ENCODE measurements at regions not wholly inside any gene's neighbourhood (a gene's known extent, or its start where the extent isn't known, plus 50 kb on each side); places are given as distances from the start of the nearest gene placed in this dataset.
"Not testable (repeated sequence)": the region's sequence is repeated elsewhere in the genome, so short reads cannot be mapped to it uniquely, and the experiment has no call there.

DNA sequence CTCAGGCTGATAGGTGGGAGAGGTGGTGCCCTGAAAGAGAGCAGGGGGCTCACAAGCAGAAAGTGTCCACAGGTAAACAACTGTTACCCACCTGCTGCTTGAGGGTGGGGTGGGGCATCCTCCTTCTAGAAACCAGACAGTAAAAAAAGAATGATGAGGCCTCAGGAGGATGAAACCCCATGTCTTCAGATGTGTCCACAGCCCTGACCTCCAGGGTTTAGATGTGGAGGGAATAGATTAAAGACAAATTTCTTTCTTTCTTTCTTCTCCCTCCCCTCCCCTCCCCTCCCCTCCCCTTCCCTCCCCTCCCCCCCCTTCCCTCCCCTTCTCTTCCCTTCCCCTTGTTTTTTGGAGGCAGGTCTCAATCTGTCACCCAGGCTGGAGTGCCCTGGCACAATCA lies 333.5 kb upstream of the NUPR2 start:
- DNase-seq = no peak

DNA sequence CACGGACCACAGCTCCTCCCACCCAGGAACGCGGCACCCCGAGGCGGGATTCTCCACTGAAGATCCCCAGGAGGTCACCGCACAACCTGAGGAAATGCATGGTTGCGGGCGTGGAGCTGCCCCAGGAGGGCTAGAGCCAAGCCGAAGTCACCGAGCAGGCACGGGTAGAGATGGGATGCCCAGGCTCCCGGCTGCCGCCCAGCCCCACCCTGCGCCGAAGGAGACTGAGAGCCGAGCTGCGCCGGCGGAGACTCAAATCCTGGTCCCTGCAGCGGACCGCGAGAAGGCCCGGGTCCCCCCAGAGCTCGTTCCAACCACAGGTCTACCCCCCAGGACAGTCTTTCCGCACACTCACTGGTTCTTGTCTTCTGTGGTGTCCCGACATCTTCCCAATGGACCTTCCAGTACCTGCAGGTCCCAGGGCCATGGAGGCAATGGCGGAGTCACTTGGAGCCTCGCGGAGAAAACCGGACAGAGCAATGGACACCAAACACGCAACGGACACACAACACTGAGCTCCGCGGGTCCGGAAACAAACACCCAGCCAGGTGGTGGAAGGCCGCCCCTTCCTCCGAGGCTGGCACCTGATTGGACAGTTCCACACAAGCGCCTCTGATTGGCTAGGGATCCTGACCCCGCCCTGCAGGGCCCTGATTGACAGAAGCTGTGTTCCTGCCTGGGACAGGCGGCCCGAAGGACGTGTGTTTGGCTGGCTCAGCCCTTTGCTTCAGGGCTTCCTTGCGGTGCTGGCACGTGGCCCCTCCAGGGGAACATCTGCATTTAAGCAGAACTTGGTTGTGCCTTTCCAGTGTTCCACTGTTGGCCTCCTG lies 331.9 kb upstream of the NUPR2 start:
- no peak for DNase-seq

DNA sequence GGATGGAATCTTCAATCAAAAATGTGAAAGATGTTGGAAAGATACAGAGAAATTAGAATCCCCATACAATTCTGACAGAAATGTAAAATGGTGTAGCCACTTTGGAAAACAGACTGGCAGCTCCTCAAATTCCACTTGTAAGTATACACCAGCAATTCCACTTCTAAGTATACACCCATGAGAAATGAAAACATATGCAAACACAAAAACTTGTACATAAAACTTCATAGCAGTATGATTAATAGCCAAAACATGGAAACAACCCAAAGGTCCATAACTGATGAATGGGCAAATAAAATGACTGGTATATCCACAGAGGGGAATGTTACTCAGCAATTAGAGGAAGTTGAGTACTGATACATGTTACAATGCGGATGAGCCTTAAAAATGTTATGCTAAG lies 304.3 kb upstream of the NUPR2 start:
- DNase-seq = not testable (repeated sequence)

DNA sequence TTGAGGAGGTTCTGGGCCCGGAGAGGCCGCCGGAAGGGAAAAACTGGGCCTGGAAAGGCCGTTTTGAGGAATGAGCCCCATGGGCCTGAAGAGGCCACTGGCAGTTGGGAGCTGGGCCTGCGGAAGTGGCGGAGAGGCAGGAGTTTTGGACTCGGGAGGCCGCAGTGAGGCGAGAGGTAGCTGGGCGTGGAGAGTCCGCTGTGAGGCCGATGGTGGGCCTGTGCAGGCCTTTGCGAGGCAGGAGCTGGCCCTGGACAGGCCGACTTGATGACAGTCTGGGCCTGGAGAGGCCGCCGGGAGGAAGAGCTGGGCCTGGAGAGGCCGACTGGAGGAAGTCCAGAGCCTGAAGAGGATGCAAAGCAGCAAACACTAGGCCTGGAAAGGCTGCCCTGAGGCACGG lies 259.0 kb upstream of the NUPR2 start:
- no peak for DNase-seq

DNA sequence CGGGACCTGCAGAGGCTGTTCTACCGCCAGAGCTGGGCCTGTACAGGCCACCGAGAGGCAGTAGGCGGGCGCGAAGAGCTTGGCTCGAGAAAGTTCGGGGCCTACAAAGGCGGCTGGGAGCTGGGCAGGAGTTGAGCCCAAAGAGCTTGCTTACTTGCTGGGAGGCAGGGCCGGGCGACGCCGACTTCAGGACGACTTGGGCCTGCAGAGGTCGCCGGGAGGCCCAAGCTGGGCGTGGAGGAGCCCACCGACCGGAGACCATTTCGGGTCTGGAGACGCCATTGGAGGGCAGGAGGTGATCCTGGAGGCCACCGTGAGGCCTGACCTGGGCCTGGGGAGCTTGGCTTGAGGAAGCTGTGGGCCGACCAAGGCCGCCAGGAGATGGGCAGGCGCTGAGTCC lies 258.4 kb upstream of the NUPR2 start:
- DNase-seq = not testable (repeated sequence)

DNA sequence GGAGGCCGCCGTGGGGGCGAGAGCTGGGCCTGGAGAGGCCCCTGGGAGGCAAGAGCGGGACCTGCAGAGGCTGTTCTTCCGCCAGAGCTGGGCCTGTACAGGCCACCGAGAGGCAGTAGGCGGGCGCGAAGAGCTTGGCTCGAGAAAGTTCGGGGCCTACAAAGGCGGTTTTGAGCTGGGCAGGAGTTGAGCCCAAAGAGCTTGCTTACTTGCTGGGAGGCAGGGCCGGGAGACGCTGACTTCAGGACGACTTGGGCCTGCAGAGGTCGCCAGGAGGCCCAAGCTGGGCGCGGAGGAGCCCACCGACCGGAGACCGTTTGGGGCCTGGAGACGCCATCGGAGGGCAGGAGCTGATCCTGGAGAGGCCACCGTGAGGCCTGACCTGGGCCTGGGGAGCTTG lies 257.1 kb upstream of the NUPR2 start:
- DNase-seq = peak; percentile 22

DNA sequence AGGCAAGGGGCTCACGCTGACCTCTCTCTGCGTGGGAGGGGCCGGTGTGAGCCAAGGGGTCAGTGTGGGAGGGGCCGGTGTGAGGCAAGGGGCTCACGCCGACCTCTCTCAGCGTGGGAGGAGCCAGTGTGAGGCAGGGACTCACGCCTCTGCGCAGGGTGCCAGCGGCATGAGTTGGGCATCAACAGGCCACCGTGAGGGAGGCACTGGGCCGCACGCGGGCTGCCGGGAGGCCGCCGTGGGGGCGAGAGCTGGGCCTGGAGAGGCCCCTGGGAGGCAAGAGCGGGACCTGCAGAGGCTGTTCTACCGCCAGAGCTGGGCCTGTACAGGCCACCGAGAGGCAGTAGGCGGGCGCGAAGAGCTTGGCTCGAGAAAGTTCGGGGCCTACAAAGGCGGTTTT lies 255.6 kb upstream of the NUPR2 start:
- peak; percentile 17 for DNase-seq

DNA sequence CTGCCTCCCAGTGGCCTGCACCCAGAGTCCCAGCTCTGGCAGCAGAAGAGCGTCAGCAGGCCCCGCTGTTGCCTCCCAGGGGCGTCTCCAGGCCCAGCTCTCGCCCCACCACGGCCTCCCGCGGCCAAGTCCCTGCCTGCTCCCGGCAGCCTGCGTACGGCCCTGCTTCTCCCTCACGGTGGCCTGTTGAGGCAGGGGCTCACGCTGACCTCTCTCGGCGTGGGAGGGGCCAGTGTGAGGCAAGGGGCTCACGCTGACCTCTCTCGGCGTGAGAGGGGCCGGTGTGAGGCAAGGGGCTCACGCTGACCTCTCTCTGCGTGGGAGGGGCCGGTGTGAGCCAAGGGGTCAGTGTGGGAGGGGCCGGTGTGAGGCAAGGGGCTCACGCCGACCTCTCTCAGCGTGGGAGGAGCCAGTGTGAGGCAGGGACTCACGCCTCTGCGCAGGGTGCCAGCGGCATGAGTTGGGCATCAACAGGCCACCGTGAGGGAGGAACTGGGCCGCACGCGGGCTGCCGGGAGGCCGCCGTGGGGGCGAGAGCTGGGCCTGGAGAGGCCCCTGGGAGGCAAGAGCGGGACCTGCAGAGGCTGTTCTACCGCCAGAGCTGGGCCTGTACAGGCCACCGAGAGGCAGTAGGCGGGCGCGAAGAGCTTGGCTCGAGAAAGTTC lies 254.1 kb upstream of the NUPR2 start:
- not testable (repeated sequence) for DNase-seq

DNA sequence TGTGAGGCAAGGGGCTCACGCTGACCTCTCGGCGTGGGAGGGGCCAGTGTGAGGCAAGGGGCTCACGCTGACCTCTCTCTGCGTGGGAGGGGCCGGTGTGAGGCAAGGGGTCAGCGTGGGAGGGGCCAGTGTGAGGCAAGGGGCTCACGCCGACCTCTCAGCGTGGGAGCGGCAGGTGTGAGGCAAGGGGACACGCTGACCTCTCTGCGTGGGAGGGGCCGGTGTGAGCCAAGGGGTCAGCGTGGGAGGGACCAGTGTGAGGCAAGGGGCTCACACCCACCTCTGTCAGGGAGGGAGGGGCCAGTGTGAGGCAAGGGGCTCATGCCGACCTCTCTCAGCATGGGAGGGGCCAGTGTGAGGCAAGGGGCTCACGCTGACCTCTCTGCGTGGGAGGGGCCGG lies 251.7 kb upstream of the NUPR2 start:
- DNase-seq = not testable (repeated sequence)

DNA sequence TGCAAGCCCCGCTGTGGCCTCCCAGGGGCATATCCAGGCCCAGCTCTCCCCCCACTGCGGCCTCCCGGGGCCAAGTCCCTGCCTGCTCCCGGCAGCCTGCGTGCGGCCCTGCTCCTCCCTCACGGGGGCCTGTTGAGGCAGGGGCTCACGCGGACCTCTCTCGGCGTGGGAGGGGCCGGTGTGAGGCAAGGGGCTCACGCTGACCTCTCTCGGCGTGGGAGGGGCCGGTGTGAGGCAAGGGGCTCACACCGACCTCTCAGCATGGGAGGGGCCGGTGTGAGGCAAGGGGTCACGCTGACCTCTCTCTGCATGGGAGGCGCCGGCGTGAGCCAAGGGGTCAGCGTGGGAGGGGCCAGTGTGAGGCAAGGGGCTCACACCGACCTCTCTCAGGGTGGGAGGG lies 251.2 kb upstream of the NUPR2 start:
- DNase-seq = not testable (repeated sequence)

DNA sequence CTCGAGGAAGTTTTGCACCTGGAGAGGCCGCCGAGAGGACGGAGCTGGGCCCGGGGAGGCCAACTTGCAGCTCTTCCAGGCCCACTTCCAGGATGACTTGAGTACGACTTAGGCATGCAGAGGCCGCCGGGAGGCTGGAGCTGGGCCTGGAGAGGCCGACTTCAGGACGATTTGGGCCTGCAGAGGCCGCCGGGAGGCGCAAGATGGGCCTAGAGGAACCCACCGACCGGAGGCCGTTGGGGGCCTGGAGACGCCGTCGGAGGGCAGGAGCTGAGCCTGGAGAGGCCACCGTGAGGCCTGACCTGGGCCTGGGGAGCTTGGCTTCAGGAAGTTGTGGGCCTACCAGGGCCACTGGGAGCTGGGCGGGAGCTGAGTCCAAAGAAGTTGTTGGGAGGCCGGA lies 250.5 kb upstream of the NUPR2 start:
- not testable (repeated sequence) for DNase-seq

DNA sequence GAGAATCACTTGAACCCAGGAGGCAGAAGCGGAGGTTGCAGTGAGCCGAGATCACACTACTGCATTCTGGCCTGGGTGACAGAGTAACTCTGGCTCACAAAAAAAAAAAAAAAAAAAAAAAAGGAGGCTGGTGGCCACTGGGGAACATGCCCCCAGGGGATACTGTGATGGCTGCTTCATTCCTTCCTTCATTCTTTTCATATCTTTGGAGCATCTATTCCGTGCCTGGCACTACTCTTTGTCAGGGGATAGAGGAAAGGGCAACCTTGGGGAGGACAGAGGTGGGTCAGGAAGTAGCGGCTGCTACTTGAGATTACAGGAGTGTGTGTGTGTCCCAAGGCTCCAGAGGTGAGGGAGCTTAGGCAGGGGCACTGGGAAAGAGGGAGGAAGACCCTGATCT lies 236.4 kb upstream of the NUPR2 start:
- DNase-seq = not testable (repeated sequence)

DNA sequence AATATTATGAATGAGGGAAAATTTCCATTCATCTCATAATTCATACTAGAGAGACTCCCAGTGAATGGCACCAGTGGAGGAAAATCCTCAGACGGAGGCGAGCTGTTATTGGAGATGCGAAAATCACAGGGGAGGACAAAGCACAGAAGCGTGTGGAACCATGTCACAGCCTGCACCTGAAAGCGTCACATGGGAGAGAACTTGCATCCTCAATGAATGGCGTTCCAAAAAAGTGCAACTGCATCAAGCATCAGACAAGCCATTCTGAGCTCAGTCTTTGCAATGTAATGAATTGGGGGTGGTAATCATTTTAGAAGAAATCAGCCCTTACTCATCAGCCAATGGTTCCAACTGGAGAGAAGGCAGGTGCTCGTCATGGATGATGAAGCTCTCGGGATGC lies 235.0 kb upstream of the NUPR2 start:
- not testable (repeated sequence) for DNase-seq

DNA sequence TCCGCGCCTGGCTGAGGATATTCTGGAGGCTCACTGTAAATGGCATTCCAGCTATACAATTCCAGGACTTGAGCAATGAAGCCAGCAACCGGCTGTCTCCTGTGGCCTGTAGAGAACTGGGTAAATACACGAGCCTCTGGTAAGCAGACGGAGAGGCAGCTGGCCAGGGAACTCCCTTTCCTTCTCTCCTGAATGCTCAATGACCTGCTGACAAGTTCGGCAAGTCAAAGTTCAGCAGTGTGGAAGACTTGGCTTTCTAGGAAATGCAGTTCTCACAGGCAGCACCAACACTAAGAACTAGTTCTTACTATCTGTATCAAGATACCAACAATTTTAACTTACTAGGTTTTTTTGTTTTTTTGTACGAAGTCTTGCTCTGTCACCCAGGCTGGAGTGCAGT lies 232.1 kb upstream of the NUPR2 start:
- DNase-seq = not testable (repeated sequence)

DNA sequence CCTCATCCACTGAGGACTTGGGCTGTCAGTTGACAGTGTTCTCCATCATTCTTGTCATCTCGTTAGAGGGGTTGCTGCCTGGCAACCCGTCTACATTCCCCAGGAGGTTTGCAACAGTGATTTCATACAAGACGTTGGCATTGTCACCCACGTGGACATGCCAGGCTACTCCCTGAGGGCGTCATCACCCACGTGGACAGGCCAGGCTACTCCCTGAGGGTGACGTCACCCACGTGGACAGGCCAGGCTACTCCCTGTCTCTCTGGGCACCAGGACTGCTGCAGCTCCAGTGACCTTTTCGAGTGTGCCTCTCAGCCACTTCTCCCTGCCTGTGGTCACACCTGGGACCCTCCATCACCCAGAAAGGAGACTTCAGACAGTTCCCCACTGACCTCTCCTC lies 212.1 kb upstream of the NUPR2 start:
- DNase-seq = not testable (repeated sequence)

DNA sequence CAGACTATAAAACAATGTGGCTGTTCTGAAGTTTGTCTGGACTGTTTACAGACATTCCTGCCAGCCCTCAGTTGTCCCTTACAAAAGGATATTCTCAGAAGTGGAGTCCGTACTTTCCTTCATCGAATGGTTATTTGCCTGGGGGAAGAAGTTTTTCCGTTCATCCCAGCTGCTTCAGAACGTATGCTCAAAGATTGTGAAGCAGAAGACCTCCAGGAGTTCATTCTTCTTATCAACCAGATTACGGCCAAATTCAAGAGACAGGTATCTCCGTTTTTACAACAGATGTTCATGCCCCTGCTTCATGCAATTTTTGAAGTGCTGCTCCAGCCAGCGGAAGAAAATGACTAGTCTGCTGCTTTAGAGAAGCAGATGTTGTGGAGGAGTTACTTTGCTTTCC lies 174.3 kb upstream of the NUPR2 start:
- DNase-seq = no peak

DNA sequence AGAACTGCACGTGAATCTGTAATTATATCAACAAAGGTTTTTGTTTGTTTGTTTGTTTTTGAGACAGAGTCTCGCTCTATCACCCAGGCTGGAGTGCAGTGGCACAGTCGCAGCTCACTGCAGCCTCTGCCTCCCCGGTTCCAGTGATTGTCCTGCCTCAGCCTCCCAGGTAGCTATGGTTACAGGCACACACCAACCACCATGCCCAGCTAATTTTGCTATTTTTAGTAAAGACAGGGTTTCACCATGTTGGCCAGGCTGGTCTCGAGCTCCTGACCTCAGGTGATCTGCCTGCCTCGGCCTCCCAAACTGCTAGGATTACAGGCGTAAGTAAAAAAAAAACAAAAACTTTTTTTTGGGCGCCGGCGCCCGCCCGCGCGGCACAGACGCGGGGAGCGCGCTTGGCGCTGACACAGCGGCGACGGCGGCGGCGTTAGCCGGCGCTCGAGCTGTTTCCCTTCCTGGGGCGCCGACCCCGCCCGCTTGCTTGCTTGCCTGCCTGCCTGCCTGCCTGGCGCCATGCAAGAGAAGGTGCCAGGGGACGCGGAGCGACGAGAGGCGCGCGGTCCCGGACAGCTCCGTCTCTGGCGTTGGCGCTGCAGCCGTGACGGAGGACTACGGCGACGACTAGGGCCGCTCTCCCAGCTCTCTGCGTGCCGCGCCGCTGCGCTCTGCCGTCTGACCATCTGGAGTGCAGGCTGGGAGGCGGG lies 171.4 kb upstream of the NUPR2 start:
- peak; percentile 2 for DNase-seq

DNA sequence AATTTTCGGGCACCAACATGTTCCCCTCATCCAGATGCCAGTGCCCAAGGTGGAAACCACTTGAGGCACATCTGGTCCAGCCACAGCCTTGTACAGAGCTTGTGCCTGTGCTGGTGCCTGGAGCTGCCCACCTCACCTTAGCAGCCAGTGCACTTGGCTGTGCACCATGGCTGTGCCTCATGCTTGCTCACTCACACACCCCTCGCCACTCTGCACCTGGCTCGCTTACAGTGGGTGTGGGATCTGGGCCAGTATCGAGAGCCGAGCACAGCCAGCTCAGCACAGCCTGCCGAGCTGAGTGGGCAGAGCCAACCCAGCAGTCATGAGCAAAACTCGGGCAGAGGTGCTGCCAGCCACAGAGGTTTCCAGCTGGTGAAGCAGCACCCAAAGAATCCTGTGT lies 139.9 kb upstream of the NUPR2 start:
- no peak for DNase-seq

DNA sequence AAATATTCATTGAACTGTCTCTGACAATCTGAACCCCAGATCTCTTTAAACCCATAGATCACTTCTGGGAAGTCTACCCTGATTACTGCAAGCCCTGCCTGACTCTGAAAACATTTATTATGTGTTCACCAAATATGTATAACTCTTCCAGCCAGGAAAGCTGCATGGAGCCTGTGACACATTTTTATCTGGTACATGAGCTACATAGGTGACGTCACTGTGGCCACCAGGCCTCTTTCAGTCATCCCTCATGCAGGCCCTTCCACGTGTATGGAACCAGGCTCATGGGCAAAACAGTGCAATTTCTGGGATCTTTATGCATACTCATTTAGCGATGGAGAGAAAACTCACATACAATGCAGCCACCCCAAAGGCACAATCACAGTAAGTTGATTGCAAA lies 133.9 kb upstream of the NUPR2 start:
- DNase-seq = no peak

DNA sequence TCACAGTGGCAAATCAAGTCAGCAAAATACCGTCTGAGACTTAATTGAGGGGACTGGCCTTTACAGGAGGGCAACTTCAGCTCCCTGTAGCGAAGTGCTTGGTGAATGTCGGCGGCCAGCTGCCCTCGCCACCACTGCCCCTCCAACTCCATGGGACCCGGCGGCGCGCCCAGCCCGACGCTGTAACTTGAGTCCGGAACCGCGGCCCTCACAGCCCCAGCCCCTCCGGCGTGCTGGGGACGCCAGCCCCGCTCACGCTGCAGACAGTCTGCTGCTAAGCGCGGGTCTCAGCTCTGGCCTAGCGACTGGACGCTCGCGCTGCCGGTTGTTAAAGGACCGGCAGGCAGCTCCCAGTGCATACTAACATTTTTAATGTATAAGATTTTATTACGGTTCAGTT lies 113.4 kb upstream of the NUPR2 start:
- DNase-seq = no peak

DNA sequence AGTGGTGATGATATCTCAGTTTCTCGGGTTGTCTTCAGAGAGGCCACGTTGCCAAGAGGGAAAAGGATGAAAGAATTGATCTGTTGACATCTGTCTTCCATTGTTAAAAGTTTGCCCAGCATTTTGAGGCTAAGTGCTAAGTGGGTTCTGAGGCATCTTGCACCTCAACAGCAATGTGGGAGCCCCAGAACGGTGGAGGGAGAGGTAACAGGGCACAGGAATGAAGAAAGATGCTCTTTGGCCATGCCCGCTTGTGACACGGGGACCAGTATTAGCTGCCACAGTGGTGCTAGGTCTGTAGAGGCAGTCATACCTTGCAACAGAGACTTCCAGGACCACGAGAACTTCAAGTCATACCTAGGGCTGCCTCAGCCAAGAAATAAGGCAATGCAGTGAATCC lies 106.6 kb upstream of the NUPR2 start:
- no peak for DNase-seq

DNA sequence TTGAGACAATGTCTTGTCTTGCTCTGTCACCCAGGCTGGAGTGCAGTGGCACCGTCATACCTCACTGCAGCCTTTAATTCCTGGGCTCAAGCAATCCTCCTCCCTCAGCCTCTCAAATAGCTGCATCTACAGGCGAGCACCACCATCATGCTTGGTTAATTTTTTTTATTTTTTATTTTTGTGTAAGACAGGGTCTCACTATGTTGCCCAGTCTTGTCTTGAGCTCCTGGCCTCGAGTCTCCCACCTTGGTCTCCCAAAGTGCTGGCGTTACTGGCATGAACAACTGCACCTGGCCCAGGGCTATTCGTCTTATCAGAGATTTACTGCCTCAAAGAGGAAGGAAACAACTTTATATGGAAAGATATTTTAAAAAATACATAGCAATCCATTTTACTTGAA lies 102.8 kb upstream of the NUPR2 start:
- DNase-seq = no peak

DNA sequence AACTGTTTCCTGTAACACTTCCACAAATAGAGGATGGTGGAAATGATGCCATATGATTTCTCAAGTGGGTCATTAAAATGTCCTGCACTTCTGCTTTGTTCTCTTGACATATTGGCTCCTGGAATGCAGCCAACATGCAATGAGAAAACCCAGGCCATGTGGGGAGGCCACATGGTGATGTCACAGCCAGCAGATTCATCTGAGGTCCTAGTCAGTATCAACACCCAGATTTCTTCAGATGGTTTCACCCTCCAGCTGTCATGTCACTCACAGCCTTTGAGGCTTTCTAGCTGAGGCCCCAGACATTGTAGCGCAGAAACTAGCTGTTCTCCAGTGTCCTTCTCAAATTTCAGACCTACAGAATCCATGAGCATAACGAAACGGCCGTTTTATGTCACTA lies 102.3 kb upstream of the NUPR2 start:
- DNase-seq = no peak

DNA sequence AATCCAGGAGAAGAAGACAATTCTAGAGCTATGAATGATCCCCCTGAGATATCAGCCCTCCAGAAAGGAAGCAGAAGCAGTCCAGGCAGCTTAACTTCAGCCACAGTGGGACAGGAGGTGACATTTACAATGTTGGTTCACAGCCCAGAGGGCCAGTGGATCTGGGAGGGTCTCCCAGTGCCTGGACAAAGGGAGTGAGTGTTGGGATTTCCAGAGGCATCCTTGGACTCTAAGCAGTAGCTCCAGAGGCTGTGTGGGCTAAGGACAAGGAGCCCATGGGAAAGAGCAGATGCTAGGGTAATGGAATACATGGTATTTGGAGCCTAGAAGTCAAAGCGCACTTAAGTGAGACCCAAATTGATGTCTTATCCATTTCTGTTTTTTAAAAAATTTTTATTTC lies 97.4 kb upstream of the NUPR2 start:
- no peak for DNase-seq

Measured in stimulated activated CD4-positive, alpha-beta T cell treated with anti-CD3 and anti-CD28 coated beads, Interleukin-15, amount 100 ng/mL, for 24 hours (primary cell).